Right ventricle myocardium inferior (tissue), 1 donor: ENCODE measurements at regions not wholly inside any gene's neighbourhood (a gene's known extent, or its start where the extent isn't known, plus 50 kb on each side); places are given as distances from the start of the nearest gene placed in this dataset.
"Not testable (repeated sequence)": the region's sequence is repeated elsewhere in the genome, so short reads cannot be mapped to it uniquely, and the experiment has no call there.

Experiments
- ATAC-seq: fragments of 200-7000 bp; cut with Tn5 transposase; one replicate; pipeline ENCODE4 v1.9.1; 2020; ENCODE audit warnings: mild to moderate bottlenecking, moderate library complexity
- DNase-seq: peaks from one replicate; pipeline ENCODE4 v3.0.0; 2021; ENCODE audit errors: missing footprints
- intact Hi-C: fragments of 100-400 bp; cut with DNase I; formaldehyde crosslinking; loops from one replicate; pipeline ENCODE4 v1.11.0; 2022
- donor health status: DM: no; HTN: yes; CAD: no; lungs with severe emphysema.

DNA sequence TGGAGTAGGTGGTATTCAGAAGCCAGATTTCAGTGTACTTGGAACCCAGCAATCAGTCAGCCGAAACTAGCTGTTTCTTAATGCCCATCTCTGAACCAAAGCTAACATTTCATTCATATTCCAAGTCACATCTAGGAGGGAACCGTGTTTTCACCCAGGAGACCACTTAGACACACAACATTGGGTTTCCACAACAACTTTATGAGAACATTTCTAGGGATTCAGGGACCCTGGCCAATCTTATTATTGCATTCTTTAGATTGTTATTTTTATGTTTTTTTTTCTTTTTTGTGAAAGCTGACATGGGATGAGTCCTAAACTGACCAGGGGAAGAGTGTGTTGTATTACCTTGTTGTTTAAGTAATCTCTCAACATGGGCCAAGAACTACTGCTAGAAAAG lies 72.5 kb upstream of the KIAA0040 start:
- ATAC-seq = no peak
- no peak for DNase-seq
- intact Hi-C loops = loop anchor here (5.0 kb wide), 1 partner anchor 63 kb away; no protein-coding TSS in a partner anchor

DNA sequence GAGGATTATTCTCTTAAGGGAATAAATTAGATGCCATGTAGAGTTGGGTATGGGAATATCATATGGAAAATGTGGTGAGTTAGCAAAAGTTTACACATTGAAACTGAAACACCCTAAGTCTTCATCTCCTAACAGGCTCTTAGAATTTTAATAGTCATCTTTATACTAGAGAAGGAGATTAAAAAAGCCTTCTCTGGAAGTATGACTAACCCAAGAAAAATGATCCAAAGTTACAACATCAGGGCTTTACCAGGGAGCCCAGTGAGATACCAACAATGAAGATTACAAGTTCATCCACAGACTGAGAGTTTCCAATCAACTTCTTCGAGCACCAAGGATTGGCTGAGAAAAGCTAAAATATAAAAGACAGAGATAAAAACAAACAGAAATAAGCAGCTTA lies 70.0 kb upstream of the KIAA0040 start:
- ATAC-seq (no peak), DNase-seq (no peak)
- intact Hi-C loops = no loop called here

DNA sequence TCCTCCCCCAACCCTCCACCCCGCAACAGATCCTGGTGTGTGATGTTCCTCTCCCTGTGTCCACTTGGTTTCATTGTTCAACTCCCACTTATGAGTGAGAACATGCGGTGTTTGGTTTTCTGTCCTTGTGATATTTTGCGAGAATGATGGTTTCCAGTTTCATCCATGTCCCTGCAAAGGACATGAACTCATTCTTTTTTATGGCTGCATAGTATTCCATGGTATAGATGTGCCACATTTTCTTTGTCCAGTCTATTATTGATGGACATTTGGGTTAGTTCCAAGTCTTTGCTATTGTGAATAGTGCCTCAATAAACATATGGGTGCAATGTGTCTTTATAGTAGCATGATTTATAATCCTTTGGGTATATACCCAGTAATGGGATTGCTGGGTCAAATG lies 63.7 kb upstream of the KIAA0040 start:
- intact Hi-C loops, DNase-seq, ATAC-seq: not testable (repeated sequence)

DNA sequence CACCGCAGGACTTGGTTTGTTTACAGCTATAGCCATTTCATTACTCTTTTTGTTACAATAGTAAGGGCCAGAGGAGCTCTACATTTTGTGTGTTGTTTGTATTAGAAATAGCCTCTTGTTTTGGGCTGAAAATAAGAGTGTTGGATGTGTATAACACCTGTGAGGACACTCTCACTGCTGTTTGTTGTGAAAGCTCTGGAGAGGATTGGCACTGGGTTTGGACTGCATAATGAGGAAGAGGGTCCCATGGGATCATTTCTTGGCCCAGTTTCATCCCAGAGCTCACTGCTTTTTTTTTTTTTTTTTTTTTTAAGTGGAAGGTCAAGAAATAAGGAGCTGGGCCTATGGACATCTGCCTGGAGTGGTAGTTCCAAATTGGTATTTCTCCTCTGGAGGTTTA lies 61.6 kb upstream of the KIAA0040 start:
- DNase-seq = no peak
- intact Hi-C loops = no loop called here
- ATAC-seq = no peak

DNA sequence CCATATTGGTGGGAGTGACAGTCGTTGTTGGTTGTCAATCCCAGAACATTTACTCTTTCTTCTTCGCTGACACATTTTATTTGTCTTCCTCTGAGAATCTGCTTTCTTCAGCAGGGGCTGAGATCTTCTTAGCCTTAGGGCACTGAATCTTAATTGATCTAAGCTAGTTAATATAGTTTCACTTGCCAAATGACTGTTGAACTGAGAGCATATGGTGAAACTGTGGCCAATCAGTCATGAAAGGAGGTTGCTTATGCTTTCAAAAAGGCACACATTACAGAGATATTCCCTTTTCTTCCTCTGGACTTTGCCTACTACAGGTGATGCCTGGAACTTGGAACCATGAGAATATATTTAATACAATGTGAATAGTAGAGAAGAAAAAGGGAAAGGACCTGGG lies 60.0 kb upstream of the KIAA0040 start:
- DNase-seq (no peak), ATAC-seq (no peak)
- intact Hi-C loops = no loop called here

DNA sequence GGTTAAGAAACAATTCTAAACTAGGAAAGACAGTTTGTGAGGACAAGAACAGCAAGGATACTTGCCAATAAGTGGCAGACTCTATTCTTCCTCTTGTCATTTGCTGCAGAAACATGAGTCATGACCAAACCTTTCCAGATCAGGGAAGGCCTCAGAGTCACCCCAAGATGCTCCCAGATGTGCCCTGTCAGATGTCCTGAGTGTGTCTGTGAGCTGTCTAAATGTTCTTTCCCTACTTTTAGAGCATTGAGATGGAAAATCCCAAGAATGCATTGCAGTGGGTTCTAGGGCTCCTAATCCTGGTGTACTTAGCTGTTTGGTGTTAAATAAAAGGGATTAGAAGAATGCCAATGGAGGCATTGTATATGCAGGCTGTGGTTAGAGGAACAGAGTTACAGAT lies 57.5 kb upstream of the KIAA0040 start:
- intact Hi-C loops = no loop called here
- ATAC-seq (peak; percentile 87), DNase-seq (no peak)

DNA sequence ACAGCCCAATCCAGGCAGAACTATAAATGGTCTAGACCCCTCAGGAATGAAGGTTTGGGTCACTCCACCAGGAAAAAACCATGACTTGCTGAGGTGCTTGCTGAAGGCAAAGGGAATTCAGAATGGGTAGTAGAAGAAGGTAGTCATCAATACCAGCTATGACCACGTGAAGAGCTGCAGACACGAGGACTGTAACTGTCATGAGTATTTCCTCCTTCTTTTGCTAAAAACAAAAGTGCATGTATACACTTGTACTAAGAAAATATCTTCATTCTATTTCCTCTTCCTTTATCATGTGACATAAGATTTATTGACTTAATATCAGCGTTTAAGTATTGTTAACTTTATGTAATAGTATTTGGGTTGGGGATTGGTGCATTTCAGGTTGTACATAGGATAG lies 55.5 kb upstream of the KIAA0040 start:
- ATAC-seq, intact Hi-C loops, DNase-seq: not testable (repeated sequence)

DNA sequence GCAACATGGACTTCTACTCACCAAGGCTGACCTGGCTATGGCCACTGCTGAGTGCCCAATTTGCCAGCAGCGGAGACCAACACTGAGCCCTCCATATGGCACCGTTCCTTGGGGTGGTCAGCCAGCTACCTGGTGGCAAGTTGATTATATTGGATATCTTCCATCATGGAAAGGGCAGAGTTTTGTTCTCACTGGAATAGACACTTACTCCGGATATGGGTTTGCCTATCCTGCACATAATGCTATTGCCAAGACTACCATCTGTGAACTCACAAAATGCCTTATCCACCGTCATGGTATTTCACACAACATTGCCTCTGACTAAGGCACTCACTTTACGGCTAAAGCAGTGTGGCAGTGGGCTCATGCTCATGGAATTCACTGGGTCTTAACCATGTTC lies 54.5 kb upstream of the KIAA0040 start:
- ATAC-seq, intact Hi-C loops: not testable (repeated sequence)

DNA sequence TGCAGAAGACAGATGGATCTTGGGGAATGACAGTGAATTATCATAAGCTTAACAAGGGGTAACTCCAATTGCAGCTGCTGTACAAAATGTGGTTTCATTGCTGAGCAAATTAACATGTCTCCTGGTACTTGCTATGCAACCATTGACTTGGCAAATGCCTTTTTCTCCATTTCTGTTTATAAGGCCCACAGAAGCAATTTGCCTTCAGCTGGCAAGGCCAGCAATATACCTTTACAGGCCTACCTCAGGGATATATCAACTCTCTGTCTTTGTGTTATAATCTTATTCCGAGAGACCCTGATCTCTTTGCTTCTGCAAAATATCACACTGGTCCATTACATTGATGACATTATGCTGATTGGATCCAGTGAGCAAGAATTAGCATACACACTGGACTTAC lies 52.7 kb upstream of the KIAA0040 start:
- intact Hi-C loops = no loop called here
- DNase-seq = no peak
- no peak for ATAC-seq

More for the DNA sequence above, 54.5 kb upstream of the KIAA0040 start:
- DNase-seq = not testable (repeated sequence)

DNA sequence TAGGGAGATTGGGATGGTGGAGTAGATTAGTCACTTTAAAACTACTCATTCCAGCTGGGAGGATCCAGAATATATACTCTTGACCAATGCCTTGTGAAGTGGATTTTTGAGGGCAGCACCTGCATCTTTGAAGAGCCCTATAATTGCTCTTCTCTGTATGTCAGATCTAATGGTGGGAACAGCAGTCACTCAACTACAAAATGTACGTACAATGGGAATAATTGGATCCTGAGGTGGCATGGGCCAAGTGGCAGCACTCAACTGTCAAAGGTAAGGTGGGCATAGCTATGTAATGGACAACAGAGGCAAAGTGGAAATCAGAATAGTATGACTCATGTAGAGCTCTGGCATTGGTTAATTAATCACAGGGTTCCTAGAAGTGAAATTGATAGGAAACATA lies 51.6 kb upstream of the KIAA0040 start:
- intact Hi-C loops = no loop called here
- DNase-seq = no peak
- no peak for ATAC-seq
